SK-N-SH treated with all-trans-retinoic acid at 6 μM for 48 hours (cell line): ENCODE measurements at regions not wholly inside any gene's neighbourhood (a gene's known extent, or its start where the extent isn't known, plus 50 kb on each side); places are given as distances from the start of the nearest gene placed in this dataset.

ENCODE experiments used
- ATAC-seq: fragments of 200-7000 bp; cut with Tn5 transposase; 3 replicates; pipeline ENCODE4 v1.9.1; 2020; ENCODE audit warnings: mild to moderate bottlenecking, moderate library complexity
- BACH2 ChIP-seq: fragments of 250-450 bp; sonication (Bioruptor Pico); IDR thresholded peaks from 2 replicates; pipeline ENCODE4 v1.9.0; 2021; ENCODE audit warnings: mild to moderate bottlenecking, borderline replicate concordance
- ESRRG ChIP-seq: fragments of 250-450 bp; sonication (Bioruptor Pico); IDR thresholded peaks from 2 replicates; pipeline ENCODE4 v1.6.1; 2021; ENCODE audit warnings: mild to moderate bottlenecking
- GLIS3 ChIP-seq: fragments of 250-450 bp; sonication (Bioruptor Pico); IDR thresholded peaks from 2 replicates; pipeline ENCODE4 v1.5.0; 2020; ENCODE audit warnings: mild to moderate bottlenecking, moderate library complexity
- ISL1 ChIP-seq: fragments of 250-450 bp; sonication (Bioruptor Pico); IDR thresholded peaks from 2 replicates; pipeline ENCODE4 v2.1.2; 2022; ENCODE audit warnings: mild to moderate bottlenecking, moderate library complexity
- OSR1 ChIP-seq: fragments of 250-450 bp; sonication (Bioruptor Pico); IDR thresholded peaks from 2 replicates; pipeline ENCODE4 v1.8.0; 2022; ENCODE audit warnings: moderate library complexity, mild to moderate bottlenecking, inconsistent platforms
- PPARA ChIP-seq: fragments of 250-450 bp; sonication (Bioruptor Pico); IDR thresholded peaks from 2 replicates; pipeline ENCODE4 v1.5.0; 2020; ENCODE audit warnings: mild to moderate bottlenecking, borderline replicate concordance
- SNAI2 ChIP-seq: fragments of 250-450 bp; sonication (Bioruptor Pico); IDR thresholded peaks from 2 replicates; pipeline ENCODE4 v1.5.0; 2020; ENCODE audit warnings: mild to moderate bottlenecking, moderate library complexity
- TOX ChIP-seq: fragments of 250-450 bp; sonication (Bioruptor Pico); IDR thresholded peaks from 2 replicates; pipeline ENCODE4 v1.8.0; 2021; ENCODE audit warnings: mild to moderate bottlenecking, moderate library complexity, borderline replicate concordance
- ZC3H10 ChIP-seq: fragments of 250-450 bp; sonication (Bioruptor Pico); IDR thresholded peaks from 2 replicates; pipeline ENCODE4 v1.5.1; 2021; ENCODE audit warnings: mild to moderate bottlenecking, moderate library complexity
- ZFP3 ChIP-seq: fragments of 250-450 bp; sonication (Bioruptor Pico); IDR thresholded peaks from 2 replicates; pipeline ENCODE4 v1.5.0; 2020; ENCODE audit warnings: mild to moderate bottlenecking, moderate library complexity
- ZFP30 ChIP-seq: fragments of 450-650 bp; formaldehyde crosslinking; IDR thresholded peaks from 2 replicates; pipeline ENCODE4 v1.5.0; 2022; ENCODE audit warnings: mild to moderate bottlenecking, moderate library complexity
- ZNF565 ChIP-seq: fragments of 450-650 bp; formaldehyde crosslinking; conservative IDR thresholded peaks from 2 replicates; pipeline ENCODE4 v1.5.0; 2020; ENCODE audit warnings: low read depth, mild to moderate bottlenecking, moderate library complexity
- ZNF70 ChIP-seq: fragments of 450-650 bp; formaldehyde crosslinking; IDR thresholded peaks from 2 replicates; pipeline ENCODE4 v1.5.0; 2020; ENCODE audit warnings: mild to moderate bottlenecking, moderate library complexity
- ZNF8 ChIP-seq: fragments of 450-650 bp; formaldehyde crosslinking; IDR thresholded peaks from 2 replicates; pipeline ENCODE4 v1.5.0; 2020; ENCODE audit warnings: mild to moderate bottlenecking, moderate library complexity
- TF ChIP-seq, protein P1 (sequence below): fragments of 250-450 bp; sonication (Bioruptor Pico); IDR thresholded peaks from 2 replicates; pipeline ENCODE4 v1.8.0; 2021; ENCODE audit warnings: low read depth, mild to moderate bottlenecking, moderate library complexity, borderline replicate concordance
- TF ChIP-seq, protein P2 (sequence below): fragments of 250-450 bp; sonication (Bioruptor Pico); IDR thresholded peaks from 2 replicates; pipeline ENCODE4 v1.8.0; 2020; ENCODE audit warnings: mild to moderate bottlenecking, moderate library complexity, borderline replicate concordance
- TF ChIP-seq, protein P3 (sequence below): fragments of 250-450 bp; sonication (Bioruptor Pico); IDR thresholded peaks from 2 replicates; pipeline ENCODE4 v1.5.0; 2020; ENCODE audit warnings: mild to moderate bottlenecking, moderate library complexity
- TF ChIP-seq, protein P4 (sequence below): fragments of 250-450 bp; sonication (Bioruptor Pico); IDR thresholded peaks from 2 replicates; pipeline ENCODE4 v1.5.1; 2020; ENCODE audit warnings: low read depth, mild to moderate bottlenecking, moderate library complexity

DNA sequence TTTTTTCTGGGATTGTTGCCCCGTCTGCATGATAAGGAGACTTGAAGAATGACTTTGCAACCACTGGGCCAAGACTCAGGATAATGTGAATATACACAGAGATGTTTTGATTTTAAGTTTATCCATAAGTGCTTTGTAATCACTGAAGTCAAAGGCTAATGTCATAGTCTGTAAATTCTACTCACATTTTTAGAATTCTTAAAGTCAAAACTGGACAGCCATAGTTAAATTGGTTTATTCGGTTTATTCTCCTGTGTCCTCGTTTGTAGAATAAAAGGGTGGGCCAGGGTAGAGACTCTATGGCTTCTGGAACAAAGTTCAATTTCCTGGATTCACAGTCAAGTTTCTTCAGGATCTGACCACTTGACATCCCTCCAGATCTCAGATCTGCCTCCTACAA, 327.7 kb upstream of the TNC start:
- ATAC-seq: no peak

DNA sequence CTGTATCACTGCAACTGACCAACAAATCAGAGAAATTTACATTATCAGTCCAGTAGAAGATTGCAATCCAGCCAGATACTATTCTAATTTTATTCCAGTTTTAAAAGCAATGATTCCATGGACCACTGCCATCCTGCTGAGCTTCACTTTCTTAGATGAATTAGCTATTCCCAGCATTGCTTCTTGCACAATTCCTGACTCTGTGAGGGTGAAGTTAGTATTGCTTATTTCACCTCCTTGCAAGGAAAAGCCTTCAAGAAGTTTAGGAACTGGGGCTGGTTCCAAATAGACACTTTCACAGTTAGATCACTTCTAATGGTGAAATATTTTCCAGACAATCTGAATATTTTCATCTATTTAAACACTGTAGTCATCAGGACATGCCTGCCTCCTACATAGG, 338.6 kb upstream of the TNC start:
- ATAC-seq: no peak
- TF ChIP-seq ISL1 (no peak), GLIS3 (no peak), ZNF8 (CRISPR knock-in tag) (no peak), ZC3H10 (CRISPR knock-in tag) (no peak), ZFP30 (no peak), ZNF70 (CRISPR knock-in tag) (no peak), ESRRG (no peak), BACH2 (no peak), SNAI2 (CRISPR knock-in tag) (no peak), PPARA (CRISPR knock-in tag) (no peak), ZNF565 (CRISPR knock-in tag) (no peak), OSR1 (CRISPR knock-in tag) (no peak)
- TF ChIP-seq, protein P1, sequence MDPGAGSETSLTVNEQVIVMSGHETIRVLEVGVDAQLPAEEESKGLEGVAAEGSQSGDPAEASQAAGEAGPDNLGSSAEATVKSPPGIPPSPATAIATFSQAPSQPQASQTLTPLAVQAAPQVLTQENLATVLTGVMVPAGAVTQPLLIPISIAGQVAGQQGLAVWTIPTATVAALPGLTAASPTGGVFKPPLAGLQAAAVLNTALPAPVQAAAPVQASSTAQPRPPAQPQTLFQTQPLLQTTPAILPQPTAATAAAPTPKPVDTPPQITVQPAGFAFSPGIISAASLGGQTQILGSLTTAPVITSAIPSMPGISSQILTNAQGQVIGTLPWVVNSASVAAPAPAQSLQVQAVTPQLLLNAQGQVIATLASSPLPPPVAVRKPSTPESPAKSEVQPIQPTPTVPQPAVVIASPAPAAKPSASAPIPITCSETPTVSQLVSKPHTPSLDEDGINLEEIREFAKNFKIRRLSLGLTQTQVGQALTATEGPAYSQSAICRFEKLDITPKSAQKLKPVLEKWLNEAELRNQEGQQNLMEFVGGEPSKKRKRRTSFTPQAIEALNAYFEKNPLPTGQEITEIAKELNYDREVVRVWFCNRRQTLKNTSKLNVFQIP (CRISPR knock-in tag): no peak
- TF ChIP-seq, protein P2, sequence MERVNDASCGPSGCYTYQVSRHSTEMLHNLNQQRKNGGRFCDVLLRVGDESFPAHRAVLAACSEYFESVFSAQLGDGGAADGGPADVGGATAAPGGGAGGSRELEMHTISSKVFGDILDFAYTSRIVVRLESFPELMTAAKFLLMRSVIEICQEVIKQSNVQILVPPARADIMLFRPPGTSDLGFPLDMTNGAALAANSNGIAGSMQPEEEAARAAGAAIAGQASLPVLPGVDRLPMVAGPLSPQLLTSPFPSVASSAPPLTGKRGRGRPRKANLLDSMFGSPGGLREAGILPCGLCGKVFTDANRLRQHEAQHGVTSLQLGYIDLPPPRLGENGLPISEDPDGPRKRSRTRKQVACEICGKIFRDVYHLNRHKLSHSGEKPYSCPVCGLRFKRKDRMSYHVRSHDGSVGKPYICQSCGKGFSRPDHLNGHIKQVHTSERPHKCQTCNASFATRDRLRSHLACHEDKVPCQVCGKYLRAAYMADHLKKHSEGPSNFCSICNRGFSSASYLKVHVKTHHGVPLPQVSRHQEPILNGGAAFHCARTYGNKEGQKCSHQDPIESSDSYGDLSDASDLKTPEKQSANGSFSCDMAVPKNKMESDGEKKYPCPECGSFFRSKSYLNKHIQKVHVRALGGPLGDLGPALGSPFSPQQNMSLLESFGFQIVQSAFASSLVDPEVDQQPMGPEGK (CRISPR knock-in tag): no peak
- TF ChIP-seq, protein P3, sequence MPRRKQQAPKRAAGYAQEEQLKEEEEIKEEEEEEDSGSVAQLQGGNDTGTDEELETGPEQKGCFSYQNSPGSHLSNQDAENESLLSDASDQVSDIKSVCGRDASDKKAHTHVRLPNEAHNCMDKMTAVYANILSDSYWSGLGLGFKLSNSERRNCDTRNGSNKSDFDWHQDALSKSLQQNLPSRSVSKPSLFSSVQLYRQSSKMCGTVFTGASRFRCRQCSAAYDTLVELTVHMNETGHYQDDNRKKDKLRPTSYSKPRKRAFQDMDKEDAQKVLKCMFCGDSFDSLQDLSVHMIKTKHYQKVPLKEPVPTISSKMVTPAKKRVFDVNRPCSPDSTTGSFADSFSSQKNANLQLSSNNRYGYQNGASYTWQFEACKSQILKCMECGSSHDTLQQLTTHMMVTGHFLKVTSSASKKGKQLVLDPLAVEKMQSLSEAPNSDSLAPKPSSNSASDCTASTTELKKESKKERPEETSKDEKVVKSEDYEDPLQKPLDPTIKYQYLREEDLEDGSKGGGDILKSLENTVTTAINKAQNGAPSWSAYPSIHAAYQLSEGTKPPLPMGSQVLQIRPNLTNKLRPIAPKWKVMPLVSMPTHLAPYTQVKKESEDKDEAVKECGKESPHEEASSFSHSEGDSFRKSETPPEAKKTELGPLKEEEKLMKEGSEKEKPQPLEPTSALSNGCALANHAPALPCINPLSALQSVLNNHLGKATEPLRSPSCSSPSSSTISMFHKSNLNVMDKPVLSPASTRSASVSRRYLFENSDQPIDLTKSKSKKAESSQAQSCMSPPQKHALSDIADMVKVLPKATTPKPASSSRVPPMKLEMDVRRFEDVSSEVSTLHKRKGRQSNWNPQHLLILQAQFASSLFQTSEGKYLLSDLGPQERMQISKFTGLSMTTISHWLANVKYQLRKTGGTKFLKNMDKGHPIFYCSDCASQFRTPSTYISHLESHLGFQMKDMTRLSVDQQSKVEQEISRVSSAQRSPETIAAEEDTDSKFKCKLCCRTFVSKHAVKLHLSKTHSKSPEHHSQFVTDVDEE (CRISPR knock-in tag): no peak

More for the DNA sequence above, 327.7 kb upstream of the TNC start:
- TF ChIP-seq ESRRG: no peak
- TF ChIP-seq ZNF565 (CRISPR knock-in tag): no peak
- no peak for TF ChIP-seq OSR1 (CRISPR knock-in tag)
- TF ChIP-seq ZNF70 (CRISPR knock-in tag): no peak
- TF ChIP-seq ISL1: no peak

DNA sequence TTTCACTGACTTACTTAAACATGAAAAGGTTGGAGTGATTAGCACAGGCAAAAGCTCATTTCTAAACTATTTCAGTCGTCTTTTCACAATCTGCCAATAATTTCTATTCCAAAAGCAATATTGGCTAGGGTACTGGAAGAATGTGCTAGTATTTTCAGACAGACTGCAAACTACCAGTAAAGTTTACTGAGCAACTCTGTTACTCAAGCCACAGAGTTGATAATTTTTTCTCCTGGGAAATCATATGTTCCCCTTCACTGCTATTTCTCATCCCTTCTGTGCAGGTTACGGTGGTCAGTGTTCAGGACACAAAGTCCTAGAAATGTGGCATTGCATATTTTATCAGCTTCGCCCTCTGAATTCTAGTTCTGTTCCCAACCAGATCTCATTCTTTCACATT, 343.3 kb upstream of the TNC start:
- TF ChIP-seq, protein P2 (CRISPR knock-in tag): no peak
- TF ChIP-seq, protein P1 (CRISPR knock-in tag): no peak
- TF ChIP-seq, protein P4, sequence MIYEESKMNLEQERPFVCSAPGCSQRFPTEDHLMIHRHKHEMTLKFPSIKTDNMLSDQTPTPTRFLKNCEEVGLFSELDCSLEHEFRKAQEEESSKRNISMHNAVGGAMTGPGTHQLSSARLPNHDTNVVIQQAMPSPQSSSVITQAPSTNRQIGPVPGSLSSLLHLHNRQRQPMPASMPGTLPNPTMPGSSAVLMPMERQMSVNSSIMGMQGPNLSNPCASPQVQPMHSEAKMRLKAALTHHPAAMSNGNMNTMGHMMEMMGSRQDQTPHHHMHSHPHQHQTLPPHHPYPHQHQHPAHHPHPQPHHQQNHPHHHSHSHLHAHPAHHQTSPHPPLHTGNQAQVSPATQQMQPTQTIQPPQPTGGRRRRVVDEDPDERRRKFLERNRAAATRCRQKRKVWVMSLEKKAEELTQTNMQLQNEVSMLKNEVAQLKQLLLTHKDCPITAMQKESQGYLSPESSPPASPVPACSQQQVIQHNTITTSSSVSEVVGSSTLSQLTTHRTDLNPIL (CRISPR knock-in tag): no peak
- TF ChIP-seq, protein P3 (CRISPR knock-in tag): no peak
- TF ChIP-seq SNAI2 (CRISPR knock-in tag) (no peak), ZNF565 (CRISPR knock-in tag) (no peak), ZFP3 (CRISPR knock-in tag) (no peak), ESRRG (no peak), TOX (no peak), BACH2 (no peak)

More for the DNA sequence above, 343.3 kb upstream of the TNC start:
- ATAC-seq: no peak
